SKM-1 treated with dmso at 0.1 percent for 144 hours (cell line): ENCODE measurements at regions not wholly inside any gene's neighbourhood (a gene's known extent, or its start where the extent isn't known, plus 50 kb on each side); places are given as distances from the start of the nearest gene placed in this dataset.

Source experiments
- DNase-seq: peaks from one replicate; lab custom pipeline; 2025; ENCODE audit not compliant: unreplicated experiment; lab: John Stamatoyannopoulos, UW

DNA sequence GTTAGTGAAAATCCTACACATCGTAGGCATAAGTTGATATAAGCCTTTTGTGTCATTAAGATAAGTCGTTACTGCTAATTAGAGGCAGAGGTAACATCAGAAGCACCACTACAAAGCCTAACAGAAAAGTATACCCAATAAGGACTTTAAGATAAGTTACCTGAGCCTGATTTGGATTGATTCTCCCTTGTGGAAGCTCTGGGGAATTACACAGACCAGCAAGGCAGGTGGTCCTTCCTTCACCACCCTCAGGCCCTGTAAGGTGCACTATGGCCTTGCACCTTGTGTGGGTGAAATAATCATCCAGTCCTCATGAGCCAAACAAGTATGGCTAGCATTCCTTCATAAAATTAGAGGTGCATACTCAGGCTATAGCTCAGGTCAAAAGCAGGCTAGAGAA lies 166.7 kb upstream of the CHRM3 start:
- no peak for DNase-seq

GRCh38 chr1:239218301-239218700 lies 168.1 kb upstream of the CHRM3 start:
- DNase-seq, result no peak

DNA sequence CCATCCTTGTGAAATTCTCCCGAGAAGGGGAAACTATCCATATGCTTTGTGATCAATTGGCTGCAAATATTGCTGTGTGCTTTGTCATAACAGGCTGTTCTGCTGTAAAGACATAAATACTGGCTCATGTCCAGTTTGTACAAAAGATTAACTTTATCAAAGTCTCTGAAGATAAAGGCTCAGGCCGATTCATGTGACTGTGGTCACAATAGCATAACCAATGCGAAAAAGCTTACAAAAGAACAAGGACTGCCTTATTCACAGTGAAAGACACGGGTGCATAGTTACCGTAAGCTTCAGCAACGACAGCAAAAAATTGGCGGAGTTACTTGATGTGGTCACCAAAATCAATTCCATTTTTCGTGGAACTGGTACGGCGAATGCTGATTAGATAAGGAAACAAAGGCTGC lies 173.6 kb upstream of the CHRM3 start:
- DNase-seq, result no peak

GRCh38 chr1:239209591-239209990 lies 176.8 kb upstream of the CHRM3 start:
- no peak for DNase-seq

- DNase-seq, result no peak
Observed at GRCh38 chr1:239204401-239204800, 182.0 kb upstream of the CHRM3 start.

DNA sequence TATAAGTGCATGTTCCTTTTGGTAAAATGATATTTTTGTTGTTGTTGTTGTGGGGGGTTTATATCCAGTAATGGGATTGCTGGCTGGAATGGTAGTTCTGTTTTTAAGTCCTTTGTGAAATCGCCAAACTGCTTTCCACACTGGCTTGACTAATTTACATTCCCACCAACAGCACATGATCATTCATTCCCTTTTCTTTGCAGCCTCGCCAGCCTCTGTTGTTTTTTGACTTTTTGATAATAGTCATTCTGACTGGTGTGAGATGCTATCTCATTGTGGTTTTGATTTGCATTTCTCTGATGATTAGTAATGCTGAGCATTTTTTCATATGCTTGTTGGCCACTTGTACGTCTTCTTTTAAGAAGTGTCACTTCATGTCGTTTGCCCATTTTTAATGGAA lies 188.5 kb upstream of the CHRM3 start:
- no peak for DNase-seq

- DNase-seq, result no peak
Observed at GRCh38 chr1:239189998-239190512, 196.3 kb upstream of the CHRM3 start.

DNA sequence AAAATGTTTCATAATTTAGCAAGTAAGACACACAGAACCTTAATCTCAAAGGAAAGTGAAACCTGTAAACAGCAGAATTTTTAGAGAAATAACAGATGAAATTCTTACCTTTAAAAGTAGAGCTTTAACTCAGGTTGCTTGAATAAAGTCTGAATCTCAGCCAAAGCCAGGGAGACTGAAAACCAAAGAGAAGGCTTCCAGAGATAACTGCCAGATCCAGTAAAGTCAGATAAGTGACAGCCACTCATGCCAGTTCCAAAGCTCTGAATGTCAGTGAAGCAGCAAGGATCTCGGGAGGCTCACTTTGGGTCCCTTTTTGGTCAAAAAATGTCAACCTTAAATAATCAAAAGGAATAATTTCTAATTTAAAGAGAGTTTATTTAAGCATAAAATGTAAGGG lies 199.9 kb upstream of the CHRM3 start:
- DNase-seq, result no peak

DNA sequence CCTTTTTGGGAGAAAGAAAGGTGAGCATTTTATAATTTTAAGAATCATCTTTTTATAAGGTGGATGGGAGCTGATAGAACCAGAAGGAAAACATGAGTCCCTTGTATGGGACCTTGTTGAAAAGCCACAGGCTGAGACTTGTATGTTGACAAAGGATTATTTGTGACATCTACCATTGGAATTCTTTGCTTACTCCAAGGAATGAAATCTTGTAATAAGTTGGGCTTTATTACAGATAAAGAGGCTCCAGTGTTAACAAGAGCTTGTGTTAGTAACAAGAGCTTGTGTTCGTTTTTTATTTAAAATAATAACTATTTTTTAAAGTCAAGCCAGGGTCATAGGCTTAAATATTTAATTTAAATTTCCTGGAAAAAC lies 201.1 kb upstream of the CHRM3 start:
- DNase-seq, result no peak

- no peak for DNase-seq
Observed at GRCh38 chr1:239184561-239185244, 201.7 kb upstream of the CHRM3 start.

DNA sequence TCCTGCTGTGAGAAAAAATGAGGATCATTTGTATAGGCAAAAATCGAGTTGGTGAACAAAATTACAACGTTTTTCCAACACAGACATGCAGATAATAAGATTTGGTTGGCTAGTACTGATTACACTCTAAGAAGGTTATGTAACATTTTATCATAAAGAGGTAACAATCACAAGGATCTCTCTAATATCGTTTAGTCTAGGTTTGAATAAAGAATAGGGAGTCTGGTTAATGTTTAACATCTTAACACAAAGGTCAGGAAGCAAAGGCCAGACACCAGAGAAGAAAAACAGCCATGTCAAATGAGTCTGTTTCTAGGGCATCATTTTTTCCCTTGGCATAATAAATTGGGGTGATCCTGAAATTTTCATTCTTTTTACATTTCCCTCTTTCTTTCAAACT lies 207.4 kb upstream of the CHRM3 start:
- no peak for DNase-seq

- DNase-seq, result no peak
Observed at GRCh38 chr1:239174880-239175279, 211.5 kb upstream of the CHRM3 start.

GRCh38 chr1:239170828-239171227 lies 215.5 kb upstream of the CHRM3 start:
- DNase-seq, result no peak

DNA sequence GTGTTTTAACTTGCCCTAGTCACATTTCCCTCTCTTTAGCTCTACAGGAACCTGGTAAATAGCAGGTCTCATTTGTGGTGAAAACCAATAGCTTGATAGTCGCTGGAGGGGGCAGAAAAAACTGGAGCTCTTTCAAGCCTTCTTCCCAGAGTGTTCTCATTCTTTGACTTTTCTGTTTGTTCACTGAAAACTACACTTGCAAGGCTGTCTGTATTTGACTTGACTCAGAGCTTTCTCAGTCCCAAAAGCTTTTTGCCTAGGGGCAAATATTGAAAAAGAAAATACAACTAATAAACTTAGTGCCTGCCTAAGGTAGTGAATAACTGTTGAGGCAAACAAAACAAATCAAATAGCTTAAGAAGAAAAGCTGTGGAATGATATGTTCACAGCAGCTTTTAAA lies 217.1 kb upstream of the CHRM3 start:
- DNase-seq, result no peak

DNA sequence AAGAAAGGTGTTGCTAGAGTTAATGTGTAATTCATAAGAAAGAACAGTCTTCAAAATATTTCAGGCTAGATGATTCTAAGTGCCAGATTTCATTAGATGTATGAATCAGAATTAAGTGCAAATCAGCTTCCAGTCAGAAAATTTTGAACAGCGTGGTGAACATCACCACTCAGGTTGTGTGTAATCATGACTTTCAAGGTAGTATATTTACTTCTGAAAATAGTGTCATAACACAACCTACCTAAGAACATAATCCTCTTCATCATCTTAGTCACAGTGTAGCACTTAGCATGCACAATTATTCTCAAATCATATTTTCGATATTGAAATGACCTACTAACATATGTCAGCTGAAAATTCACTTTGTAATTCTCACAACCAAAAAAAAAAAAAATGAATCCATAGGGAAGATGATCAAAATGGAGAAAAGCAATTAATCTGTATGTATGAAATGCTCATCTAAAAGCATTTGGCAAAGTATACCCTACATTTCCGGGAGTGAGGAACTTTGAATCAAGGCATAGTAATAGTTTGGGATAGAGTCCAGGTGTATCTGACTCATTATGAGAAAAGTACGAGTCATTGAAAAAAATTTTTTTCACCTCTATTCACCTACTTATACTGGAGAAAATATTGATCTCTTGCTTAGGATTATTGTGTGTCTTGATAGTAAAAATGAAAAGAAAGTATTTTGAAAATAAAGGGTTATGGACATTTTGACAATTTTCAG lies 221.8 kb upstream of the CHRM3 start:
- no peak for DNase-seq

DNA sequence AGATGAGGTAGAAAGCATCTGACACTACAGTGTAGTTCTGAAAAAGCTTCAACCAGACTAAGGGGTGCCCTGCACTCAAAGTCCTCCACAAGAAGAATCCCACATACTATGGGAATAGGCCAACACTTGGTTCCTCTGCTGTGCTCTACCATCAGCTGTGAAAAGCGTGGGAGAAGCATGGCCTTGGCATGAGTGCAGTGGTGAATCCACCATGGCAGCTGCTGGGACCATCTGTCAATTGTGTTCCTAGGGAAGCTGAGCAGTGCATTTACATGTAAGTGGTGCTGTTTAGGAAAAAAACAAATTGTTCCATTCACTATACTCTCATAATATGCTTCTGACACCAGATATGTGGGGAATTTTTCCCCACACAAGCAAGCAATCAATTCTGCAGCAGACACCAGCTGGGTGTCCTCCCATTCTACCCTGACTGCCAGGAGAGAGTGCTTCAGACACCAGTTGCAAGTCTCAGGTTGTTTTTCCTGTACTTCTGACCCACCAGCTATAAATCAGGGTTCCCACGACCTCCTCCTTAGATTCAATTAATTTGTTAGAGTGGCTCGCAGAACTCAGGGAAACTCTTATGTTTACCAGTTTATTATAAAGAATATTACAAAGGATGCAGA lies 230.8 kb upstream of the CHRM3 start:
- DNase-seq, result no peak

GRCh38 chr1:239151937-239152336 lies 234.4 kb upstream of the CHRM3 start:
- DNase-seq, result no peak

GRCh38 chr1:239140968-239141367 lies 245.4 kb upstream of the CHRM3 start:
- no peak for DNase-seq

GRCh38 chr1:239139801-239140200 lies 246.6 kb upstream of the CHRM3 start:
- no peak for DNase-seq

DNA sequence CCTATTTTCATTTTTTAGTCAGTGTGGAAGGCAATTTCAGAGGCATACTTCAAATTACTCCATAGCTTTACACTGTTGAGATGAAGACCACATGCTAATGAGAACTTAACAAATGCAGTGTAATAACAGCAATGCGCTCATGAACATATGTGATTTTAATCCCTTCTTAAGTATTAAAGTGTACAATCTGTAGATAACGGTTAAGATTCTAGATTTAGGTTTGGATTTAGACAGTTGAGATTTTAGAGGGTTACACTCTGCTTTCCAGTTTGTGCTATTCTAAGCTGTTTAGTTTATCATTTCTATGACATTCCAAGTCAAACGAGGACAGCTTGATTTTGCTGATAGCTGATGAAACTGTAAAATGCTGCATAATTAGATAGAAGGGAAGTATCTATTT lies 257.8 kb upstream of the CHRM3 start:
- DNase-seq, result no peak

DNA sequence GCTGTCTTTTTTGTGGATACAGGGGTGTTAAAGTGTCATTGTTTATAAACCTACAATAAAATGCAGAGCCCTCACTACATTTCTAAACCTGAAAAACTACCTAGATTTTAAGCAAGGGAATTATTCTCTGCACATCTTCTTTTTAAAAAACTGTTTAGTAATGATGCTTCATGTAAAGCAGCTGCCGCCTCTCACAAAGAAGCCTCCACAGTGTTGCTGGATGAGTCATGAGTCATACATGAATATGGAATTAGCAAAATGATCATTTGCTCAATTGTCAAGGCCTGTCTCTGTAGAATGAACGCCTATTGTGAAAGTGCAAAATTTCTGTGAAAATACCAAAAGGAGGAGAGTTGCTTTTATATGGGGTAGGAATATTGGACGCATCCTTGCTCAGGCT lies 259.5 kb upstream of the CHRM3 start:
- no peak for DNase-seq

GRCh38 chr1:239125893-239126292 lies 260.5 kb upstream of the CHRM3 start:
- no peak for DNase-seq
